ENCODE measurements at regions not wholly inside any gene's neighbourhood (a gene's known extent, or its start where the extent isn't known, plus 50 kb on each side); places are given as distances from the start of the nearest gene placed in this dataset.

DNA sequence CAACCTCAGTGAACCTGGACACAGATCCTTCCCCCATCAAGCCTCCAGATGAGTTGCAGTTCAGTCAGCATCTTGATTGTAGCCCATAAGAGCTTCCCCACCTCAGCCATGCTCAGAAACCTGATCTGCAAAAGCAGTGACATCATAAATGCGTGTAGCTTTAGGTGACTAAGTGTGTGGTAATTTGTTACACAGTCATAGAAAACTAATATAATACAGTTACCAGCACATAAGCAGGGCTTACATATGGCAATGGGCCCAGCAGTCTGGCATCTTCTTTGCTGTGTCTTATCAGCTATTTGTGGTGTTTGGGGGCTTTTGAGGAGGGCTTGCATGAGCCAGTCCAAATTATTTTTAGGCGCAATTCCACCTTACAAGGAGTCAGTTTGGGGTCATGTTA, 807.0 kb downstream of the SLC4A3 start:
- no peak for DNase-seq

DNA sequence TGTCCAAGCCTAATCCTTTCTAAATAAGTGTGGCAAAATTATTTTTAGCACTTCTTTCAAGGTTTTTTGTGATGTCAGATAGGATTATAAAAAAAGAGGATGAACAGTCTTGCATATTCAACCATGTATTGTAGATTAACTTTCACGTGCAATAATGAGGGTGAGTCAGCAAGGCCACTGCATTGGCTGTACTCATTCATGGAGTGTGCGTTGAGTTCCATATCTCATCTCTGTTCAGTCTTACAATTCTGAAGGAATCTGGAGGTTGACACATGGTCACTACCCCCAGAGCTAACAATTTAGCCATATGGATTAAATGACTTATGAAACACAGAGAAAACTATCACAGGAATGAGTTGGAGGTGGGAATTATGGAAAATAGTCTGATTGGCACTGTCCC, 810.5 kb downstream of the SLC4A3 start:
- no peak for DNase-seq

- no peak for DNase-seq
These were observed 813.3 kb downstream of the SLC4A3 start for GRCh38 chr2:220440731-220441130.

GRCh38 chr2:220441404-220441803, 814.0 kb downstream of the SLC4A3 start:
- DNase-seq = no peak

DNA sequence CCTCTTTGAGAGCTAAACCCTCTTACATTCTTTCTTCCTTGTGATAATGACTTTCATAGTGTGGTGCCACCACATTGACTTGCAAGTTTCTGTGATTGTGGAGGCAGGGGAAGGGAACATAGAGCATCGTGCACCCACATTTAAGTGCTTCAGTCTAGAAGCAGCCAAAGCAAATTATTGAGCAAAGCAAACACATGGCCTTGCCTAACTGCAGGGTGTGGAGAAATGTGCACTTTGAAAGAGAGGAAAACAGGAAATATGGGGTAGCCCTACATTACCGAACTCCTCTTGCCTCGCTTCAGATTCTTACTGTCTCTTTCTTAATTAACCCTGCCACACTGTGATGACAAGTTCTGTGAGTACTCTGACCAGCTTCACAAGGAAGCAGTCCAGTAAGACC, 814.6 kb downstream of the SLC4A3 start:
- no peak for DNase-seq

DNA sequence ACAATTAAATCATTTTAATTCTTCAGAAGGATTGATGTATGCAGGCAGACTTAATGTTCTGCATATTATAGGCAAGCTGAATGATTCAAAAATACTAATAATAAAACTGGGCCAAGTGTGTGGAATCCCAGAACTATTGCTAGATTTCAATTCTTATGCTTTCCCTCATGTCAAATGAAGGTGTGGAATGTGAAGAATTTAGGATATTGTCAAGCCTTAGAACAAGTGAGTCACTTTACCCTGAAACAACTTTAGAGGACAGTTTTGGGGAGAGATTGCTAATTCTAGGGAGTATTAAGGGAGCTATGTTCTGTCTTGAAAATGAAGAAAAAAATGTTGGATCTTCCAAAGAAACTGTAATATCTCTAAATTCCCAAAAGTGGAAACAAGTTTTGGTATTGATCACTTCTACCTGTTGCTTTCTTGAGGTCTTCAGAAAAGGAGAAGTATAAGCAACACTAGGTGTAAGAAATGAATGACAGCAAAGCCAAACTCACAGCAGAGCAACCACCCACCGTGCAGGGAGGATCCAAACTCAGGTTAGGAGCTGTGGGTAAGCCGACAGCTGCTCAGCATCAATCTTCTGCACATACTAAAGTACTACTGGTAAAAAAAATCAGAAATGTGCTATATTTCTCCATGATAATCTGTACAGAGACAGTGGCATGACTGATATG, 818.1 kb downstream of the SLC4A3 start:
- no peak for DNase-seq

GRCh38 chr2:220446106-220446712, 818.8 kb downstream of the SLC4A3 start:
- no peak for DNase-seq

GRCh38 chr2:220450846-220451245, 823.4 kb downstream of the SLC4A3 start:
- DNase-seq = no peak

GRCh38 chr2:220451438-220451837, 824.0 kb downstream of the SLC4A3 start:
- no peak for DNase-seq

DNA sequence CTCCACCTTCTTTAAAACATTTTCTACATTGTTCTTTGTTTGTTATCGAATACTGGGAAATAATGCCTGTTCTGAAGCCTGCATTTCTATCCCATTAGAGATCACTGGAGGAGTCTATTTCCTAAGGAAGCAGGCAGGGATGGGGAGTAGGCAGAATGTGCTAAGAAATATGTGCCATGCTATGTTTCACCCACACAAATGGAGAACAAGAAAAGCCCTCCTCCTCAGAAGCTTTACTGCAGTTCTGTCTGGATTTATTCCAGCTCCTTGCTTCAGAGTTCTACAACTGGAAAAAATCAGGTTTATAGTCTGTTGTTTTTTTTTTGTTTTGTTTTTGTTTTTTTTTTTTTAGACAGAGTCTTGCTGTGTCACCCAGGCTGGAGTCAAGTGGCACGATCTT, 825.1 kb downstream of the SLC4A3 start:
- DNase-seq = no peak

- DNase-seq = no peak
These were observed 828.0 kb downstream of the SLC4A3 start for GRCh38 chr2:220455351-220455990.

DNA sequence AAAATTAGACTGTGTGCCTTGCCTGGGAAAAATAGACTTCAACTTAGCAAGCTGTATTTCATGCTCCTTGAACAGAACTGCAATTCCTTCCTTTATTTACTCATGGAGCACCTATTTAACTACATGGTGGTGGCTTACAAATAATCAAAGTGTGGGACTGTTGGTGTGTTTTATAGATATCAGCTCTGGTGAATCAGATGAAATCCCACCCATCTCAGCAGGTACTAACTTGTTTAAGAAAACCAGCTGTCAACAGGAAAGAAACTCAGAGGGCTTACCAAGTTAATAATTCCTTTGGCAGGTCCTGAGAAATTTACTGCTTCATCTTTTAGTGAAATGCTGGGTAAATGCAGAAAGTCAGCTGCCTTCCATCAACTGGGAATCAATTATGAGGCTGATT, 830.6 kb downstream of the SLC4A3 start:
- no peak for DNase-seq

DNA sequence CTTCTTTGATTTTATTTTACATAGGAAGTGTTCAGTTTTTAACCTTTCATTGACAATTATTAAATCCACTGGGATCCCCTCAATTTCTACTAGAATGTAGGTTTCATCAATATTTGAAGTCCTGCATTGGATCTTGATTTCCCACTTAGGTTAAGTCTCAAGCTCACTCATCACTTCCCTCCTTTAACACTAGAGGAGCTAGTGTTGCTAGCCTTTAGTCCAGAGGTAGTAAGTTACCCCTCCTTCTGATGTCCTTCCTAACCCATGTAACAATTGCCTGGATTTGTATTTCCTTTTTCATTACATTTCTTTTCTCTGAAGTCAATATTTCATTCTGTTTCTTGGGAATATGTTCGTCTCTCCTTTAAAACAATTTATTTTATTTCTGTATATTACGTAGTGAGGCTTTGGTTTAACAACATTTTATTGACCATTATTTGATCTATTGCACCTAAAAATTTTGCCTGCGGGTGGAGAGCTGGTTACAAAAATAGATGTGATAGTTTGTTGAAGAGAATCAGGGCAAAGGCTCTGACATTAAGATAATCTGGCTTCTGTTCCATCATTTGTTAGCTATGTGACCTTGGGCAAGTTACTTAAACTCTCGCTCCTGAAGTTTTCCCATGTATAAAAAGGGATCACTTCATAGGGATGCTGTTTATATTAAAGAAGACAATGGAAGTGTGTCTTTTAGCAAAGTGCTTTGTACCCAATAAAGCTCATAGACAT, 833.0 kb downstream of the SLC4A3 start:
- no peak for DNase-seq

- DNase-seq = no peak
These were observed 836.4 kb downstream of the SLC4A3 start for GRCh38 chr2:220463876-220464275.

GRCh38 chr2:220465700-220466099, 838.3 kb downstream of the SLC4A3 start:
- no peak for DNase-seq

- no peak for DNase-seq
These were observed 838.8 kb downstream of the SLC4A3 start for GRCh38 chr2:220466251-220466691.

- DNase-seq = no peak
These were observed 841.8 kb downstream of the SLC4A3 start for GRCh38 chr2:220469201-220469600.

GRCh38 chr2:220473611-220474010, 846.2 kb downstream of the SLC4A3 start:
- no peak for DNase-seq

- no peak for DNase-seq
These were observed 849.4 kb downstream of the SLC4A3 start for GRCh38 chr2:220476877-220477276.

- no peak for DNase-seq
These were observed 851.1 kb downstream of the SLC4A3 start for GRCh38 chr2:220478305-220479058.

GRCh38 chr2:220482716-220483115, 855.3 kb downstream of the SLC4A3 start:
- no peak for DNase-seq

GRCh38 chr2:220489121-220489520, 861.7 kb downstream of the SLC4A3 start:
- no peak for DNase-seq

Measured in renal pelvis (tissue), 1 donor.